C4-2B (cell line): ENCODE measurements at regions not wholly inside any gene's neighbourhood (a gene's known extent, or its start where the extent isn't known, plus 50 kb on each side); places are given as distances from the start of the nearest gene placed in this dataset.

Source experiments
- H3K27ac ChIP-seq: fragments of 450-650 bp; 2 replicates; pipeline ENCODE4 v1.5.1; 2017
- CTCF ChIP-seq: fragments of 450-650 bp; conservative IDR thresholded peaks from 2 replicates; pipeline ENCODE4 v1.5.1; 2017; ENCODE audit warnings: mild to moderate bottlenecking
- ZFX ChIP-seq: fragments of 450-650 bp; IDR thresholded peaks from 2 replicates; pipeline ENCODE4 v1.6.1; 2017

GRCh38 chr3:87895983-87896382 lies 162.8 kb downstream of the CGGBP1 start:
- no peak for TF ChIP-seq ZFX
- no peak for TF ChIP-seq CTCF
- no peak overlapping the region for H3K27ac ChIP-seq

- TF ChIP-seq CTCF (no peak), ZFX (no peak)
- no peak overlapping the region for H3K27ac ChIP-seq
Observed at GRCh38 chr3:87873136-87873535, 185.7 kb downstream of the CGGBP1 start.

- TF ChIP-seq ZFX (no peak), CTCF (no peak)
Observed at GRCh38 chr3:87867001-87867400, 191.8 kb downstream of the CGGBP1 start.

GRCh38 chr3:87856126-87856525 lies 202.7 kb downstream of the CGGBP1 start:
- TF ChIP-seq CTCF (no peak), ZFX (no peak)
- no peak overlapping the region for H3K27ac ChIP-seq

More at GRCh38 chr3:87867001-87867400, 191.8 kb downstream of the CGGBP1 start:
- H3K27ac ChIP-seq, result no peak overlapping the region

- TF ChIP-seq ZFX (no peak), CTCF (no peak)
- no peak overlapping the region for H3K27ac ChIP-seq
Observed at GRCh38 chr3:87855616-87856015, 203.2 kb downstream of the CGGBP1 start.

- TF ChIP-seq ZFX (no peak), CTCF (no peak)
- no peak overlapping the region for H3K27ac ChIP-seq
Observed at GRCh38 chr3:87855211-87855610, 203.6 kb downstream of the CGGBP1 start.

- TF ChIP-seq CTCF, result no peak
- TF ChIP-seq ZFX, result no peak
- H3K27ac ChIP-seq, result no peak overlapping the region
Observed at GRCh38 chr3:87848003-87848402, 210.8 kb downstream of the CGGBP1 start.
